Prostate gland (tissue), 2 donors: ENCODE measurements at regions not wholly inside any gene's neighbourhood (a gene's known extent, or its start where the extent isn't known, plus 50 kb on each side); places are given as distances from the start of the nearest gene placed in this dataset.

ENCODE experiments used
- CTCF ChIP-seq, 4 experiments: fragments of 200-600 bp in 2 of 4; fragments of 450-650 bp in 2 of 4; sonication (generic) in 2 of 4; IDR thresholded peaks; 1 replicate in 3 of 4; 2 replicates in 1 of 4; pipeline ENCODE4 v1.5.1; 2016 to 2019; ENCODE audit warnings: antibody characterized with exemption in 4 of 4, mild to moderate bottlenecking in 2 of 4, moderate library complexity in 2 of 4
- POLR2A ChIP-seq: fragments of 450-650 bp; IDR thresholded peaks from one replicate; pipeline ENCODE4 v1.6.1; 2016; ENCODE audit warnings: antibody characterized with exemption, mild to moderate bottlenecking
- POLR2AphosphoS5 ChIP-seq: sonication (generic); formaldehyde crosslinking; IDR thresholded peaks from one replicate; pipeline ENCODE4 v1.6.1; 2017; ENCODE audit warnings: antibody characterized with exemption

- TF ChIP-seq CTCF (IDR thresholded peaks at IDR 0.05) (no peak), POLR2AphosphoS5 (no peak), POLR2A (no peak)
Observed at GRCh38 chrX:15167826-15168225, 102.1 kb downstream of the ASB9 start.
